Gastrocnemius medialis (tissue), 4 donors: ENCODE measurements at regions not wholly inside any gene's neighbourhood (a gene's known extent, or its start where the extent isn't known, plus 50 kb on each side); places are given as distances from the start of the nearest gene placed in this dataset.

Experiments used
- ATAC-seq, 2 donors: fragments of 150-250 bp; one replicate each; pipeline ENCODE4 v1.9.1; 2016
- DNase-seq, 2 donors: peaks; one replicate each; pipeline ENCODE4 v3.0.0-alpha.2; 2019
- H3K27ac ChIP-seq, 4 donors: fragments of 200-600 bp; sonication (generic); 1 replicate in 1 of 4; 2 replicates in 3 of 4; pipeline ENCODE4 v1.5.1; 2016 to 2018; ENCODE audit warnings: mild to moderate bottlenecking in 2 of 4, moderate library complexity in 1 of 4
- H3K27me3 ChIP-seq, 3 donors: fragments of 200-600 bp; sonication (generic) in 2 of 3; 1 replicate in 1 of 3; 2 replicates in 2 of 3; pipeline versions ENCODE4 v1.5.1 to v1.6.0; 2016 to 2019; ENCODE audit warnings: mild to moderate bottlenecking in 1 of 3, moderate library complexity in 1 of 3
- H3K36me3 ChIP-seq, 2 donors: fragments of 200-600 bp; sonication (generic) in 1 of 2; one replicate each; pipeline ENCODE4 v1.5.1; 2017 to 2018
- H3K4me1 ChIP-seq, 2 donors: fragments of 200-600 bp; sonication (generic) in 1 of 2; one replicate each; pipeline ENCODE4 v1.5.1; 2016 to 2017; ENCODE audit warnings: mild to moderate bottlenecking in 2 of 2
- H3K4me3 ChIP-seq, 4 donors: fragments of 200-600 bp; sonication (generic) in 3 of 4; 1 replicate in 1 of 4; 2 replicates in 3 of 4; pipeline ENCODE4 v1.5.1; 2016 to 2019; ENCODE audit warnings: mild to moderate bottlenecking in 2 of 4
- H3K9me3 ChIP-seq, 3 donors: fragments of 200-600 bp; sonication (generic) in 2 of 3; 1 replicate in 1 of 3; 2 replicates in 2 of 3; pipeline ENCODE4 v1.5.1; 2016 to 2019
- CTCF ChIP-seq, 5 experiments: fragments of 450-650 bp in 3 of 5; fragments of 200-600 bp in 2 of 5; sonication (generic) in 2 of 5; IDR thresholded peaks in 4 of 5; conservative IDR thresholded peaks in 1 of 5; 1 replicate in 4 of 5; 2 replicates in 1 of 5; pipeline ENCODE4 v1.5.1; 2016 to 2019; ENCODE audit warnings: antibody characterized with exemption in 5 of 5, mild to moderate bottlenecking in 3 of 5, moderate library complexity in 3 of 5
- POLR2A ChIP-seq, 2 donors: fragments of 450-650 bp; IDR thresholded peaks; one replicate each; pipeline ENCODE4 v1.6.1; 2017; ENCODE audit warnings: antibody characterized with exemption in 2 of 2, mild to moderate bottlenecking in 2 of 2, moderate library complexity in 2 of 2
- in situ Hi-C, 4 donors: fragments of 200-750 bp; cut with MboI; loops; one replicate each; pipeline versions ENCODE4 v1.15.0 to v1.8.0; 2017; ENCODE audit warnings: low sequenced_read_pairs in 4 of 4
- intact Hi-C: fragments of 100-400 bp; cut with DNase I; formaldehyde crosslinking; loops from one replicate; pipeline ENCODE4 v1.15.1; 2023; ENCODE audit warnings: low total_unique reads

DNA sequence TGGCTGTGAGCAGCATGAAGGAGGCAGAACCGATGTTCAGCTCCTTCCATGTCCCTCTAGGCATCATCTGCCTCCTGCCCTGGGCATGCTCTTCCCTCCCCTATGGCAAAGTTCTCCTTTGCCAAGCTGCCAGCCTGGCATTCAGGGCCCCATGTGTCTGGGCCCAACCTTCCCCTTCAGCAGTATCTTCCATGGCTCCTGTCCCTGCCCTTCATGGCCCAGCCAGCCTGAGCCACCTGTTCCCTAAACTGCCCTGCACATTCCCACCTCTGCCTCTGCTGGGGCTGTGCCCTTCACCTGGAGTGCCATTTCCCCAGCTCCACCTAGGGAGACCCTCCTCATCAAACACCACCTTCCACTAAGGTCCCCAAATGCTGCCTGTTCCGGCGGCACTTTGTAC lies 74.0 kb upstream of the TCL1A start:
- Histone ChIP-seq H3K9me3 (no peaks in the 10 kb centered on the region), H3K4me1 (no peaks in the 10 kb centered on the region), H3K4me3 (no peak overlapping the region), H3K36me3 (no peaks in the 10 kb centered on the region), H3K27me3 (no peaks in the 10 kb centered on the region), H3K27ac (no peak overlapping the region)
- TF ChIP-seq POLR2A (IDR thresholded peaks at IDR 0.05) = no peak
- no peak for TF ChIP-seq CTCF (IDR thresholded peaks at IDR 0.05 in 4 of 5, conservative IDR thresholded peaks at IDR 0.05 in 1 of 5)
- in situ Hi-C loops = no loop called here
- no peak for ATAC-seq
- DNase-seq = no peak
- intact Hi-C loops = no loop called here

DNA sequence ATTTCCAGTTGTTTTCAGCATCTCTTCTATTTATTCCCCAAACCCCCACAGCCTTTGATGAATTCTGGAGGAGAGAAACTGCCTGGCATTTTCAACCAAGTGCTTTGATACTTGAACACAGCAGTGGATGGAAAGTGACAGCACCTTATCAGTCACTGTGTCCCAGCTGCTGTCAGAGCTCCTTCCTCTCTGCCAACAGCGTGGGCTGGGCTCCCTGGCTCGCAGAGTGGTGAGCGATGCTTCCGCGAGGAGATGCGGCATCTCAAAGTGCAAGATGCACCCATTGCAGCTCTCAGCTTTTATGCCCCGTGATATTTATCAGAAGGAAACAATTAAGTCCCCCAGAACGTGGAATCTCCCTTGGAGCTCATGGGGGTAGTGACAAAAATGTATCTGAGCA lies 72.6 kb upstream of the TCL1A start:
- intact Hi-C loops (no loop called here), in situ Hi-C loops (no loop called here)
- H3K4me1 ChIP-seq = no peaks in the 10 kb centered on the region
- no peak overlapping the region for H3K4me3 ChIP-seq
- ATAC-seq (no peak), DNase-seq (no peak)
- H3K9me3 ChIP-seq = no peaks in the 10 kb centered on the region
- H3K36me3 ChIP-seq = no peaks in the 10 kb centered on the region
- TF ChIP-seq CTCF (IDR thresholded peaks at IDR 0.05 in 4 of 5, conservative IDR thresholded peaks at IDR 0.05 in 1 of 5) (no peak), POLR2A (IDR thresholded peaks at IDR 0.05) (no peak)
- no peaks in the 10 kb centered on the region for H3K27me3 ChIP-seq
- no peak overlapping the region for H3K27ac ChIP-seq

- Histone ChIP-seq H3K4me1 (no peaks in the 10 kb centered on the region), H3K9me3 (no peaks in the 10 kb centered on the region), H3K27me3 (no peaks in the 10 kb centered on the region), H3K4me3 (no peak overlapping the region), H3K36me3 (no peaks in the 10 kb centered on the region), H3K27ac (no peak overlapping the region)
- TF ChIP-seq CTCF (IDR thresholded peaks at IDR 0.05 in 4 of 5, conservative IDR thresholded peaks at IDR 0.05 in 1 of 5) (no peak), POLR2A (IDR thresholded peaks at IDR 0.05) (no peak)
- no peak for DNase-seq
- ATAC-seq = no peak
- intact Hi-C loops = no loop called here
- in situ Hi-C loops = no loop called here
Measured at GRCh38 chr14:95784137-95784536, 70.2 kb upstream of the TCL1A start.

- H3K36me3 ChIP-seq = no peaks in the 10 kb centered on the region
- H3K27ac ChIP-seq = no peak overlapping the region
- peaks cover 0 to 2% (median 0%) of the 10 kb centered on the region in 3 donors for H3K27me3 ChIP-seq
- no peak for ATAC-seq
- intact Hi-C loops (no loop called here), in situ Hi-C loops (loop anchor here in 2 of 4 donors (10.0 kb wide), 2 partner anchors 212 to 222 kb away; no protein-coding TSS in a partner anchor)
- DNase-seq = no peak
- no peak for TF ChIP-seq CTCF (IDR thresholded peaks at IDR 0.05 in 4 of 5, conservative IDR thresholded peaks at IDR 0.05 in 1 of 5)
- no peak for TF ChIP-seq POLR2A (IDR thresholded peaks at IDR 0.05)
- H3K9me3 ChIP-seq = no peaks in the 10 kb centered on the region
- H3K4me3 ChIP-seq = no peak overlapping the region
- H3K4me1 ChIP-seq = no peaks in the 10 kb centered on the region
Measured at GRCh38 chr14:95776798-95777534, 63.0 kb upstream of the TCL1A start.
